Rectal smooth muscle tissue (tissue), 1 donor: ENCODE measurements at regions not wholly inside any gene's neighbourhood (a gene's known extent, or its start where the extent isn't known, plus 50 kb on each side); places are given as distances from the start of the nearest gene placed in this dataset.

ENCODE experiments used
- H3K27ac ChIP-seq: one replicate; pipeline ENCODE4 v1.7.0; 2013; ENCODE audit warnings: low read depth, low read length, inconsistent platforms
- H3K27me3 ChIP-seq: one replicate; pipeline ENCODE4 v1.7.0; 2013; ENCODE audit warnings: low read length; ENCODE audit not compliant: control insufficient read depth, insufficient read depth
- H3K36me3 ChIP-seq: one replicate; pipeline ENCODE4 v1.7.0; 2013; ENCODE audit warnings: low read length; ENCODE audit not compliant: control insufficient read depth, insufficient read depth
- H3K4me1 ChIP-seq: one replicate; pipeline ENCODE4 v1.7.0; 2013; ENCODE audit warnings: low read length; ENCODE audit not compliant: control insufficient read depth, insufficient read depth
- H3K4me3 ChIP-seq: one replicate; pipeline ENCODE4 v1.7.0; 2013; ENCODE audit warnings: low read length
- H3K9ac ChIP-seq: one replicate; pipeline ENCODE4 v1.7.0; 2013; ENCODE audit warnings: low read length

- Histone ChIP-seq H3K27me3 (no peaks in the 10 kb centered on the region), H3K4me3 (no peak overlapping the region), H3K36me3 (no peaks in the 10 kb centered on the region), H3K27ac (no peak overlapping the region), H3K9ac (no peak overlapping the region), H3K4me1 (no peaks in the 10 kb centered on the region)
Measured at GRCh38 chr13:83281654-83282053, 600.6 kb downstream of the SLITRK1 start.

- no peak overlapping the region for H3K4me3 ChIP-seq
- no peak overlapping the region for H3K27ac ChIP-seq
- H3K36me3 ChIP-seq = no peaks in the 10 kb centered on the region
- H3K4me1 ChIP-seq = no peaks in the 10 kb centered on the region
- H3K9ac ChIP-seq = no peak overlapping the region
- H3K27me3 ChIP-seq = no peaks in the 10 kb centered on the region
Measured at GRCh38 chr13:83274679-83275078, 607.6 kb downstream of the SLITRK1 start.

GRCh38 chr13:83272652-83273240 lies 609.5 kb downstream of the SLITRK1 start:
- no peaks in the 10 kb centered on the region for H3K4me1 ChIP-seq
- H3K27me3 ChIP-seq = no peaks in the 10 kb centered on the region
- no peak overlapping the region for H3K4me3 ChIP-seq
- no peak overlapping the region for H3K9ac ChIP-seq
- H3K27ac ChIP-seq = no peak overlapping the region
- no peaks in the 10 kb centered on the region for H3K36me3 ChIP-seq

DNA sequence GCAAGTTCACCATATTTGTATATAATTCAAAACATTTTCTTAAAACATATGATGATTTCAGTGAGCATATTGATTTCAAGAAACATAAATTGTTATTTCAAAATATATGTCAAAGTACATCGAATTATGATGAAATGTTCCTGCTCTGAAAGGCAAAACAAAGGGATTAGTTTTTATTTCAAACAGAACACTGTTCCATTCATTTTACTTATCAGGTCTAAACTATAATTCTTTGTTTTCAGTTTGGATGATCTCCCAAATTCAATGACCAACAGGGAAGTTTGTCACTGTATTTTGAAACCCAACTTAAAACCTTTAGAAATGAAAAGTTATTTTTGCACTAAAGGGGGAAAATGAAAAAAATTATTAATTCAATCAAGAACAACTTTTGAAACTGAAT lies 610.2 kb downstream of the SLITRK1 start:
- H3K36me3 ChIP-seq = no peaks in the 10 kb centered on the region
- no peaks in the 10 kb centered on the region for H3K4me1 ChIP-seq
- no peak overlapping the region for H3K9ac ChIP-seq
- no peaks in the 10 kb centered on the region for H3K27me3 ChIP-seq
- H3K4me3 ChIP-seq = no peak overlapping the region
- H3K27ac ChIP-seq = no peak overlapping the region

DNA sequence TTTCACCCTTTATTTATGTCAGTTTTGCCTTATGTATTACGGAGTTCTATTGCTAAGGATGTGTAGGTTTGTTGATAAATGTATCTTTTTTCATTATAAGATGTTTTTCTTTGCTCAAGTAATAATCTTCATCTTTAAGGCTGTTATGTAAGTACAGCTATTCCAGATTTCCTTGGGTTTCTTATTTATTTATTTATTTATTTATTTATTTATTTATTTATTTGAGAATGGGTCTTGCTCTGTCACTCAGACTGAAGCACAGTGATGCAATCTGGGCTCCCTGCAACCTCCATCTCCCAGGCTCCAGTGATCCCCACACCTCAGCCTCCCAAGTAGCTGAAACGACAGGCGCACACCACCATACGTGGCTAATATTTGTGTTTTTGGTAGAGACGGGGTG lies 617.0 kb downstream of the SLITRK1 start:
- Histone ChIP-seq H3K9ac (no peak overlapping the region), H3K4me3 (no peak overlapping the region), H3K27ac (no peak overlapping the region), H3K27me3 (no peaks in the 10 kb centered on the region), H3K36me3 (no peaks in the 10 kb centered on the region), H3K4me1 (no peaks in the 10 kb centered on the region)

DNA sequence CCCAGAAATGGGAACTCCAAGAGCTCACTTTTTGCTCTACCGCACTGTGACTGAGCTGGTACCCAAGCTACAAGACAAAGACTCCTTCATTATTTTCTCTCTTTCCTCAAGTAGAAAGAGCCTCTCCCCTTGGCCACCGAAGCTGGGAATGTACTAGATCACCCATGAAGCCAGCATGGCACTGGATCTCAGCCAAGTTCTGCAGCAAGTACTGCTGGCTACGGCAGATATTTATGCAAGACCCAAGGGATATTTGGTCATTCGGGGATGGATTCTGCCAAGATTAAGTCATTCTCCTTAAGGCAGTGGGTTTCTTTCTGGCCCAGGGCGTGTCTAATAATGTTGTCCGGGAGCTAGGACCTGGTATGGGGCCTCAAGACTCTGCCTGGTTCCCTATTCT lies 633.5 kb downstream of the SLITRK1 start:
- no peaks in the 10 kb centered on the region for H3K36me3 ChIP-seq
- no peak overlapping the region for H3K9ac ChIP-seq
- H3K4me3 ChIP-seq = no peak overlapping the region
- H3K27ac ChIP-seq = no peak overlapping the region
- H3K27me3 ChIP-seq = no peaks in the 10 kb centered on the region
- no peaks in the 10 kb centered on the region for H3K4me1 ChIP-seq

DNA sequence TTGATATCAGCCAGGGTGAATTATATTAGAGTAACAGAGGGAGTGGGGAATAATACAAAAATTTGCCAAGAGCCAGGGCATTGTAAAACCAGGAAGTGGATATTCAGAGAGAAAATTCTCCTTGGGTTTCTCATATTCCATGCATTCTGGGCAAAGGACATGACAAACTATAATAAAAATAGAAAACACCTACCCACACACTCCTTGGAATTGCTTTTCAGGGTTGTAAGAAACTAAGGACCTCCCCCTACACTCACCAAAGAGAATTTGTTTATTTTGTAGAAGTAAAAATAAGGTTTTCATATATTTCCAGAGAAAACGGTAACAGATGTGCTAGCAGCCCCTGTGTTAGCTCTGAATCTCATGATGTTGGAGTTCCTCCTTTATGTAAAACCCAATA lies 649.6 kb downstream of the SLITRK1 start:
- Histone ChIP-seq H3K9ac (no peak overlapping the region), H3K27ac (no peak overlapping the region), H3K4me3 (no peak overlapping the region), H3K4me1 (no peaks in the 10 kb centered on the region), H3K36me3 (no peaks in the 10 kb centered on the region), H3K27me3 (no peaks in the 10 kb centered on the region)

GRCh38 chr13:83229574-83230305 lies 652.5 kb downstream of the SLITRK1 start:
- Histone ChIP-seq H3K9ac (no peak overlapping the region), H3K4me3 (no peak overlapping the region), H3K4me1 (no peaks in the 10 kb centered on the region), H3K27me3 (no peaks in the 10 kb centered on the region), H3K27ac (no peak overlapping the region), H3K36me3 (no peaks in the 10 kb centered on the region)

- Histone ChIP-seq H3K27me3 (no peaks in the 10 kb centered on the region), H3K9ac (no peak overlapping the region), H3K36me3 (no peaks in the 10 kb centered on the region), H3K4me3 (no peak overlapping the region), H3K27ac (no peak overlapping the region), H3K4me1 (no peaks in the 10 kb centered on the region)
Measured at GRCh38 chr13:83223546-83223945, 658.7 kb downstream of the SLITRK1 start.

GRCh38 chr13:83221813-83222241 lies 660.4 kb downstream of the SLITRK1 start:
- Histone ChIP-seq H3K4me3 (no peak overlapping the region), H3K36me3 (no peaks in the 10 kb centered on the region), H3K9ac (no peak overlapping the region), H3K27me3 (no peaks in the 10 kb centered on the region), H3K27ac (no peak overlapping the region), H3K4me1 (no peaks in the 10 kb centered on the region)

GRCh38 chr13:83221256-83221655 lies 661.0 kb downstream of the SLITRK1 start:
- Histone ChIP-seq H3K27ac (no peak overlapping the region), H3K36me3 (no peaks in the 10 kb centered on the region), H3K27me3 (no peaks in the 10 kb centered on the region), H3K9ac (no peak overlapping the region), H3K4me1 (no peaks in the 10 kb centered on the region), H3K4me3 (no peak overlapping the region)

DNA sequence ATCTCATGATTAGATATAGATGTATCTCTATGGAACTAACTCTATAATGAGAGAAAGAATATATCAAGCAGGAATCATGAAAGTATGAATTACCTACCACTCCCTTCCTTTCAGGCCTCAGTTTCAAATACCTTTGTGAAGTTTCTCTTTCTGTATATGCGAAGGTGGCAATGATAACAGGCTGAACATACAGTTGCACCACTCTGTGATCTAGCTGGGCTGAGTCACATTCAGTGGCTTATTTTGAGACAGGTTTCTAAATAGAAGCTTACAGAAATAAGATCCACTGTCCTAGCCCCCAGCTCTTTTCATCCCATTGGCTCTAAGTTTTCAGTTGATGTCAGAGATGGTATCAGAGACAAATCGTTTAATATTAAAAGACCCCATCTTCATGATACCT lies 662.0 kb downstream of the SLITRK1 start:
- no peak overlapping the region for H3K9ac ChIP-seq
- H3K4me3 ChIP-seq = no peak overlapping the region
- H3K4me1 ChIP-seq = no peaks in the 10 kb centered on the region
- no peaks in the 10 kb centered on the region for H3K27me3 ChIP-seq
- H3K27ac ChIP-seq = no peak overlapping the region
- H3K36me3 ChIP-seq = no peaks in the 10 kb centered on the region

DNA sequence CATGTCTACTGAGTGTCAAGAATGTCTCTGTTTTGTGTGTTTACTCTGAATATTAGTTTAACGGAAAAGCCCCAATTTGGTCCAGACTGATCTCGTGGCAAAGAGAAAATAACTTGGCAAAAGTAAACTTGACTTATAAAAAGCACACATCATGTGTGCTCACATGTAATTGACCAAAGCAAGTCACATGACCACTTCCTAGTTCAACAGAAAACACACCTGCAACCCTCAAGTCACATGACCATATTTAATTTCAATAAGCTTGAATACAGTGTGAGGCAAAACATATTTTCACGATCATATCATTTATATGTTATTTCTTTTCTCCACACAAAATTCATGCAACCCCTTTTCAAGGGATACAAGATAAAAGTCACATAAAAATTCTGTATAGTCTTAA lies 662.4 kb downstream of the SLITRK1 start:
- no peak overlapping the region for H3K27ac ChIP-seq
- H3K4me3 ChIP-seq = no peak overlapping the region
- H3K4me1 ChIP-seq = no peaks in the 10 kb centered on the region
- H3K27me3 ChIP-seq = no peaks in the 10 kb centered on the region
- H3K36me3 ChIP-seq = no peaks in the 10 kb centered on the region
- H3K9ac ChIP-seq = no peak overlapping the region
